Stimulated activated CD8-positive, alpha-beta memory T cell treated with anti-CD3 and anti-CD28 coated beads, Interleukin-7, amount 100 ng/mL, for 24 hours (primary cell): ENCODE measurements at regions not wholly inside any gene's neighbourhood (a gene's known extent, or its start where the extent isn't known, plus 50 kb on each side); places are given as distances from the start of the nearest gene placed in this dataset.
"Not testable (repeated sequence)": the region's sequence is repeated elsewhere in the genome, so short reads cannot be mapped to it uniquely, and the experiment has no call there.

Experiments
- DNase-seq: peaks from one replicate; pipeline ENCODE4 v3.0.0-alpha.2; 2020; ENCODE audit warnings: low read depth

GRCh38 chr14:88929656-88930436, 105.4 kb downstream of the TTC8 start:
- DNase-seq: no peak

GRCh38 chr14:88931321-88932110, 107.1 kb downstream of the TTC8 start:
- DNase-seq: no peak

- no peak for DNase-seq
These were observed 108.7 kb downstream of the TTC8 start for GRCh38 chr14:88933191-88933590.

- no peak for DNase-seq
These were observed 109.9 kb downstream of the TTC8 start for GRCh38 chr14:88934351-88934806.

- no peak for DNase-seq
These were observed 110.6 kb downstream of the TTC8 start for GRCh38 chr14:88935083-88935482.

- DNase-seq: no peak
These were observed 113.3 kb downstream of the TTC8 start for GRCh38 chr14:88937706-88938105.

- DNase-seq: no peak
These were observed 116.2 kb downstream of the TTC8 start for GRCh38 chr14:88940671-88941070.

GRCh38 chr14:88941414-88941813, 117.0 kb downstream of the TTC8 start:
- DNase-seq: no peak

GRCh38 chr14:88947646-88948598, 123.5 kb downstream of the TTC8 start:
- no peak for DNase-seq

GRCh38 chr14:88950069-88950468, 125.6 kb downstream of the TTC8 start:
- DNase-seq: no peak

- DNase-seq: no peak
These were observed 126.9 kb downstream of the TTC8 start for GRCh38 chr14:88951370-88951769.

GRCh38 chr14:88952901-88953300, 128.4 kb downstream of the TTC8 start:
- no peak for DNase-seq

GRCh38 chr14:88955455-88955854, 131.0 kb downstream of the TTC8 start:
- no peak for DNase-seq

GRCh38 chr14:88960496-88960895, 136.0 kb downstream of the TTC8 start:
- no peak for DNase-seq

- DNase-seq: no peak
These were observed 136.8 kb downstream of the TTC8 start for GRCh38 chr14:88961214-88961613.

GRCh38 chr14:88962356-88962755, 137.9 kb downstream of the TTC8 start:
- no peak for DNase-seq

- DNase-seq: no peak
These were observed 142.8 kb downstream of the TTC8 start for GRCh38 chr14:88967299-88967698.

GRCh38 chr14:88975043-88975830, 150.8 kb downstream of the TTC8 start:
- no peak for DNase-seq

- DNase-seq: no peak
These were observed 151.5 kb downstream of the TTC8 start for GRCh38 chr14:88975926-88976325.

- not testable (repeated sequence) for DNase-seq
These were observed 156.5 kb downstream of the TTC8 start for GRCh38 chr14:88980907-88981306.

- no peak for DNase-seq
These were observed 157.5 kb downstream of the TTC8 start for GRCh38 chr14:88981948-88982347.
